Stimulated activated CD8-positive, alpha-beta memory T cell treated with anti-CD3 and anti-CD28 coated beads, Interleukin-7, amount 100 ng/mL, for 48 hours (primary cell): ENCODE measurements at regions not wholly inside any gene's neighbourhood (a gene's known extent, or its start where the extent isn't known, plus 50 kb on each side); places are given as distances from the start of the nearest gene placed in this dataset.
"Not testable (repeated sequence)": the region's sequence is repeated elsewhere in the genome, so short reads cannot be mapped to it uniquely, and the experiment has no call there.

Source experiments
- DNase-seq, 2 donors: peaks; one replicate each; pipeline ENCODE4 v3.0.0-alpha.2; 2020; ENCODE audit warnings: low read depth in 1 of 2; ENCODE audit errors: extremely low read depth in 1 of 2

- DNase-seq: no peak
These were observed 51.5 kb upstream of the IFNE start for GRCh38 chr9:21533597-21533996.

GRCh38 chr9:21535396-21535795 lies 53.3 kb upstream of the IFNE start:
- DNase-seq: no peak

- DNase-seq: no peak
These were observed 60.7 kb upstream of the IFNE start for GRCh38 chr9:21542787-21543186.

GRCh38 chr9:21543187-21543586 lies 61.1 kb upstream of the IFNE start:
- no peak for DNase-seq

- DNase-seq: not testable (repeated sequence)
These were observed 61.7 kb upstream of the IFNE start for GRCh38 chr9:21543816-21544215.

GRCh38 chr9:21546949-21547348 lies 64.8 kb upstream of the IFNE start:
- DNase-seq: no peak

- DNase-seq: no peak
These were observed 67.2 kb upstream of the IFNE start for GRCh38 chr9:21549251-21549765.

- DNase-seq: no peak
These were observed 67.8 kb upstream of the IFNE start for GRCh38 chr9:21549890-21550289.

GRCh38 chr9:21550392-21550791 lies 68.3 kb upstream of the IFNE start:
- no peak for DNase-seq

GRCh38 chr9:21551401-21551800 lies 69.3 kb upstream of the IFNE start:
- DNase-seq: no peak

GRCh38 chr9:21552244-21553170 lies 70.4 kb upstream of the IFNE start:
- DNase-seq: no peak

GRCh38 chr9:21553441-21553840 lies 71.3 kb upstream of the IFNE start:
- no peak for DNase-seq

GRCh38 chr9:21554813-21555212 lies 72.7 kb upstream of the IFNE start:
- no peak for DNase-seq

- DNase-seq: no peak
These were observed 73.8 kb upstream of the IFNE start for GRCh38 chr9:21555911-21556310.

GRCh38 chr9:21556581-21557427 lies 74.7 kb upstream of the IFNE start:
- no peak for DNase-seq

GRCh38 chr9:21557428-21557768 lies 75.3 kb upstream of the IFNE start:
- no peak for DNase-seq

GRCh38 chr9:21558079-21558478 lies 76.0 kb upstream of the IFNE start:
- no peak for DNase-seq

GRCh38 chr9:21558615-21559401 lies 76.7 kb upstream of the IFNE start:
- no peak for DNase-seq

GRCh38 chr9:21559402-21560280 lies 77.5 kb upstream of the IFNE start:
- peak in 1 of 2 donors; percentile 11 for DNase-seq

GRCh38 chr9:21560281-21560745 lies 78.2 kb upstream of the IFNE start:
- no peak for DNase-seq
